IMR-90 (cell line): ENCODE measurements at regions not wholly inside any gene's neighbourhood (a gene's known extent, or its start where the extent isn't known, plus 50 kb on each side); places are given as distances from the start of the nearest gene placed in this dataset.

Experiments
- ATAC-seq: fragments of 200-7000 bp; cut with Tn5 transposase; 2 replicates; pipeline ENCODE4 v1.9.1; 2020; ENCODE audit warnings: low read depth, mild to moderate bottlenecking, moderate library complexity
- BruUV-seq: library from RNA; stranded (reverse); fragments of 400-500 nt; replicated peaks from 2 replicates; lab custom pipeline; 2021; lab: Mats Ljungman, UMichigan
- CTCF ChIA-PET: fragments of 300-600 bp; formaldehyde crosslinking; extraction: SDS; loops from one replicate; lab custom pipeline; 2021; ENCODE audit warnings: antibody characterized with exemption; lab: Yijun Ruan, JAX
- POLR2A ChIA-PET: fragments of 300-600 bp; sonication (Branson Sonifier 250); formaldehyde crosslinking; loops from one replicate; lab custom pipeline; 2022; ENCODE audit warnings: antibody characterized with exemption; ENCODE audit not compliant: unreplicated experiment; lab: Charles Lee
- DNase-seq: peaks from one replicate; pipeline ENCODE4 v3.0.0; 2013
- H2AFZ ChIP-seq: replicated peaks from 2 replicates; pipeline ENCODE3; 2013; ENCODE audit warnings: low read length, mild to moderate bottlenecking; ENCODE audit not compliant: poor library complexity
- H2AK5ac ChIP-seq: 2 replicates; pipeline ENCODE4 v1.6.1; 2013; ENCODE audit warnings: low read depth, low read length, inconsistent platforms
- H2AK9ac ChIP-seq: replicated peaks from 2 replicates; pipeline ENCODE3; 2013; ENCODE audit warnings: mild to moderate bottlenecking, low read depth, low read length, moderate library complexity; ENCODE audit not compliant: poor library complexity
- H2BK120ac ChIP-seq: 2 replicates; pipeline ENCODE4 v1.6.1; 2013; ENCODE audit warnings: low read depth, low read length, inconsistent platforms
- H2BK15ac ChIP-seq: 3 replicates; pipeline ENCODE4 v1.6.1; 2013; ENCODE audit warnings: low read depth, low read length, inconsistent platforms
- H2BK20ac ChIP-seq: 2 replicates; pipeline ENCODE4 v1.6.1; 2013; ENCODE audit warnings: low read depth, mild to moderate bottlenecking, inconsistent platforms, low read length, moderate library complexity
- H2BK5ac ChIP-seq: 2 replicates; pipeline ENCODE4 v1.6.1; 2013; ENCODE audit warnings: mild to moderate bottlenecking, low read depth, low read length, inconsistent platforms; ENCODE audit not compliant: poor library complexity, severe bottlenecking
- H3K14ac ChIP-seq: replicated peaks from 2 replicates; pipeline ENCODE4 v1.6.1; 2013; ENCODE audit warnings: low read depth, low read length, inconsistent platforms
- H3K18ac ChIP-seq: 2 replicates; pipeline ENCODE4 v1.6.1; 2013; ENCODE audit warnings: low read depth, low read length, control low read depth
- H3K23ac ChIP-seq: 2 replicates; pipeline ENCODE4 v1.6.1; 2013; ENCODE audit warnings: low read depth, low read length, inconsistent platforms
- H3K27ac ChIP-seq: 2 replicates; pipeline ENCODE4 v1.5.1; 2013; ENCODE audit warnings: mild to moderate bottlenecking, control low read depth, low read length; ENCODE audit not compliant: insufficient read depth
- H3K27me3 ChIP-seq: 2 replicates; pipeline ENCODE4 v1.6.1; 2013; ENCODE audit warnings: low read length; ENCODE audit not compliant: control insufficient read depth, insufficient read depth
- H3K36me3 ChIP-seq: 2 replicates; pipeline ENCODE4 v1.6.1; 2013; ENCODE audit warnings: low read length, mixed read lengths; ENCODE audit not compliant: control insufficient read depth, insufficient read depth
- H3K4ac ChIP-seq: 2 replicates; pipeline ENCODE4 v1.6.1; 2013; ENCODE audit warnings: low read depth, low read length, inconsistent platforms
- H3K4me1 ChIP-seq: 2 replicates; pipeline ENCODE4 v1.6.1; 2013; ENCODE audit warnings: low read length, mixed read lengths; ENCODE audit not compliant: control insufficient read depth, insufficient read depth
- H3K4me2 ChIP-seq: 2 replicates; pipeline ENCODE4 v1.6.1; 2013; ENCODE audit warnings: low read depth, mild to moderate bottlenecking, control low read depth, low read length, moderate library complexity
- H3K4me3 ChIP-seq: 2 replicates; pipeline ENCODE4 v1.5.1; 2013; ENCODE audit warnings: low read depth, mild to moderate bottlenecking, control low read depth, low read length, moderate library complexity; ENCODE audit not compliant: insufficient read depth
- H3K56ac ChIP-seq: 2 replicates; pipeline ENCODE4 v1.6.1; 2013; ENCODE audit warnings: low read length, inconsistent platforms; ENCODE audit not compliant: insufficient read depth; ENCODE audit errors: extremely low read depth
- H3K79me1 ChIP-seq, 2 experiments: 2 replicates each; pipeline ENCODE4 v1.6.1; 2013; ENCODE audit warnings: low read length in 2 of 2, inconsistent platforms in 1 of 2, low read depth in 1 of 2
- H3K9ac ChIP-seq: 2 replicates; pipeline ENCODE4 v1.6.1; 2013; ENCODE audit warnings: low read depth, low read length, control low read depth
- H3K9me1 ChIP-seq: 2 replicates; pipeline ENCODE4 v1.6.1; 2013; ENCODE audit warnings: low read length, inconsistent platforms; ENCODE audit not compliant: insufficient read depth
- H3K9me3 ChIP-seq: 2 replicates; pipeline ENCODE4 v1.6.1; 2013; ENCODE audit warnings: low read length; ENCODE audit not compliant: control insufficient read depth, insufficient read depth
- H4K20me1 ChIP-seq: 2 replicates; pipeline ENCODE4 v1.6.1; 2013; ENCODE audit warnings: low read length, inconsistent platforms; ENCODE audit not compliant: insufficient read depth
- H4K5ac ChIP-seq: 2 replicates; pipeline ENCODE4 v1.6.1; 2013; ENCODE audit warnings: mild to moderate bottlenecking, low read depth, low read length, control low read depth
- H4K8ac ChIP-seq, 2 experiments: 2 replicates each; pipeline ENCODE4 v1.6.1; 2013; ENCODE audit warnings: low read depth in 2 of 2, low read length in 2 of 2, control low read depth in 1 of 2, inconsistent platforms in 1 of 2
- H4K91ac ChIP-seq: 2 replicates; pipeline ENCODE4 v1.6.1; 2013; ENCODE audit warnings: low read depth, low read length, inconsistent platforms; ENCODE audit not compliant: insufficient read depth
- BHLHE40 ChIP-seq: fragments of 150-350 bp; IDR thresholded peaks from 2 replicates; pipeline ENCODE4 v1.6.1; 2016; ENCODE audit warnings: mild to moderate bottlenecking, low read depth, low read length
- CEBPB ChIP-seq: IDR thresholded peaks from 2 replicates; pipeline ENCODE4 v1.6.1; 2012; ENCODE audit warnings: low read depth, low read length, improper control_type of control experiment
- CTCF ChIP-seq: conservative IDR thresholded peaks from 2 replicates; pipeline ENCODE4 v1.5.1; 2012; ENCODE audit warnings: mild to moderate bottlenecking, low read depth, low read length, improper control_type of control experiment
- MAFK ChIP-seq: IDR thresholded peaks from 2 replicates; pipeline ENCODE4 v1.6.1; 2012; ENCODE audit warnings: low read depth, low read length, improper control_type of control experiment
- POLR2A ChIP-seq: IDR thresholded peaks from 2 replicates; pipeline ENCODE4 v1.6.1; 2012; ENCODE audit warnings: mild to moderate bottlenecking, low read depth, low read length
- USF2 ChIP-seq: fragments of 150-350 bp; IDR thresholded peaks from 2 replicates; pipeline ENCODE4 v1.6.1; 2017; ENCODE audit warnings: mild to moderate bottlenecking, antibody characterized with exemption, low read length, low read depth
- dilution Hi-C: fragments of 300-500 bp; cut with HindIII; formaldehyde crosslinking; loops from one replicate; pipeline ENCODE4 v1.14.3; 2018; ENCODE audit warnings: low sequenced_read_pairs; ENCODE audit not compliant: unreplicated experiment
- in situ Hi-C: fragments of 300-500 bp; cut with MboI; formaldehyde crosslinking; loops from 3 replicates; pipeline ENCODE4 v1.14.3; 2019; ENCODE audit warnings: low sequenced_read_pairs, inconsistent platforms, mixed read lengths
- intact Hi-C: fragments of 100-400 bp; cut with micrococcal nuclease; formaldehyde crosslinking; loops from 2 replicates; pipeline ENCODE4 v1.10.0; 2022

GRCh38 chr5:117434254-117434653 lies 859.6 kb upstream of the SEMA6A start:
- Histone ChIP-seq H2BK120ac (no peak overlapping the region), H3K9me3 (peaks cover 3% of the 10 kb centered on the region; the same call in 1 of the 2 replicates), H3K4me1 (no peaks in the 10 kb centered on the region), H3K9me1 (no peaks in the 10 kb centered on the region), H3K23ac (no peak overlapping the region), H3K4me3 (no peak overlapping the region), H2AK9ac (no peak overlapping the region), H3K9ac (no peak overlapping the region), H2BK5ac (no peak overlapping the region), H3K4me2 (no peak overlapping the region), H2BK15ac (no peak overlapping the region), H2BK20ac (no peak overlapping the region), H3K18ac (no peak overlapping the region), H3K27ac (no peak overlapping the region), H4K20me1 (no peaks in the 10 kb centered on the region), H4K8ac (no peak overlapping the region), H4K5ac (no peak overlapping the region), H3K4ac (no peak overlapping the region), H3K14ac (no peak overlapping the region), H3K27me3 (no peaks in the 10 kb centered on the region), H3K79me1 (no peaks in the 10 kb centered on the region), H3K36me3 (no peaks in the 10 kb centered on the region), H3K56ac (no peak overlapping the region), H2AK5ac (no peak overlapping the region), H4K91ac (no peak overlapping the region), H2AFZ (no peak overlapping the region)
- in situ Hi-C loops (no loop called here), intact Hi-C loops (no loop called here), dilution Hi-C loops (no loop called here)
- ATAC-seq: no peak
- no TSS peak for BruUV-seq
- DNase-seq: no peak
- ChIA-PET POLR2A (no interaction called here), CTCF (interaction anchor here (0.6 kb wide), 1 partner anchor 56 kb away, joined by 3 read pairs; no protein-coding TSS in a partner anchor)
- TF ChIP-seq USF2: no peak
- no peak for TF ChIP-seq BHLHE40
- TF ChIP-seq CTCF: no peak
- TF ChIP-seq MAFK: 0 out of 2 replicates have a peak, but pooled peaks have one; percentile 4
- TF ChIP-seq POLR2A: no peak
- no peak for TF ChIP-seq CEBPB
